Activated naive CD8-positive, alpha-beta T cell (primary cell): ENCODE measurements at regions not wholly inside any gene's neighbourhood (a gene's known extent, or its start where the extent isn't known, plus 50 kb on each side); places are given as distances from the start of the nearest gene placed in this dataset.
"Not testable (repeated sequence)": the region's sequence is repeated elsewhere in the genome, so short reads cannot be mapped to it uniquely, and the experiment has no call there.

Experiments
- H3K27ac Mint-ChIP-seq: one replicate; pipeline ENCODE4 v1.8.0; 2021; ENCODE audit warnings: mixed read lengths
- H3K27me3 Mint-ChIP-seq: one replicate; pipeline ENCODE4 v1.8.0; 2021; ENCODE audit warnings: mixed read lengths
- H3K36me3 Mint-ChIP-seq: one replicate; pipeline ENCODE4 v1.8.0; 2021; ENCODE audit warnings: mixed read lengths
- H3K4me1 Mint-ChIP-seq: one replicate; pipeline ENCODE4 v1.8.0; 2021; ENCODE audit warnings: low read depth, mixed read lengths
- H3K4me3 Mint-ChIP-seq: one replicate; pipeline ENCODE4 v1.8.0; 2021; ENCODE audit warnings: mild to moderate bottlenecking, mixed read lengths
- H3K9me3 Mint-ChIP-seq: one replicate; pipeline ENCODE4 v1.8.0; 2021; ENCODE audit warnings: low read depth, mixed read lengths

- Mint-ChIP-seq H3K4me3 (no peak overlapping the region), H3K27me3 (no peaks in the 10 kb centered on the region), H3K36me3 (no peaks in the 10 kb centered on the region), H3K9me3 (peaks cover 26% of the 10 kb centered on the region), H3K27ac (no peak overlapping the region), H3K4me1 (no peaks in the 10 kb centered on the region)
Observed at GRCh38 chr2:81437456-81438000, 1133.0 kb upstream of the LRRTM1 start.

DNA sequence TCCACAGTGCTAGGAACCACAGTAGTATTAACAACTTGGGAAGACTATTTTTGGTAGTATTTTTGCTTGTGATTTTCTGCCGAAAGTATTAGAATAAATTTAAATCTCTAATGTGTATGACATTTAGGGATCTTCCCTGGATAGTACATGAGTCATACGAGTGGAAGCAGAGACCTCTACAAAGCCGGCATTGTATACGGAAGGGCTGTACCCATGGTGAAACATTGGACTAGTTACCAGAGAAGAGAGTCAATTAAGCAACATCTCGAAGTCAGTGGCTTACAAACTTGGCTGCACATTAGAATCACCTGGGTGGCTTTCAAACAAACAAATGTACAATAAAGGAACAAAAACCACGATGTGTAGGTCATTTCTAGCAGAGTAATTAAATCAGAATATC is 1131.7 kb upstream of the LRRTM1 start:
- no peaks in the 10 kb centered on the region for H3K27me3 Mint-ChIP-seq
- H3K4me1 Mint-ChIP-seq: no peaks in the 10 kb centered on the region
- peaks cover 31% of the 10 kb centered on the region for H3K9me3 Mint-ChIP-seq
- no peak overlapping the region for H3K4me3 Mint-ChIP-seq
- no peak overlapping the region for H3K27ac Mint-ChIP-seq
- H3K36me3 Mint-ChIP-seq: no peaks in the 10 kb centered on the region

- Mint-ChIP-seq H3K4me1 (no peaks in the 10 kb centered on the region), H3K27ac (no peak overlapping the region), H3K27me3 (no peaks in the 10 kb centered on the region), H3K4me3 (no peak overlapping the region), H3K36me3 (no peaks in the 10 kb centered on the region), H3K9me3 (peaks cover 3% of the 10 kb centered on the region)
Observed at GRCh38 chr2:81412681-81413080, 1108.1 kb upstream of the LRRTM1 start.

DNA sequence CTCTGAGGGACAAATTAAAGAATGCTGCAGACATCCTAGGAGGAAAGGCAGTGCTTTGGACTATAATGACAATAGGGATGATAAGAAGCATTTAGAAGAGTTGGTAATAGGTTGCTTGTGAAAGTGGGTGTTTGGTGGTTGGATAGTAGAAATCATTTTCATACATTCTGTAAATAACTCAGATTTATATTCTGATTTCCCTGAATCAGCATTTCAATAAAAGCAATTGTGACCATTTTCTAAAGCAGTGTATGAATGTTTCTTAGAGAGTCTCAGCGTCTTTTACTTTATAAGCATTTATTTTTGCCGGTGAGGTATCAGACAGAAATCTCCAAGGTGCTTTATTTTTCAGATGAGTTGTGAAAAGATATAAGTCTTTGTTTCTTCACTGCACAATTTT is 1099.0 kb upstream of the LRRTM1 start:
- Mint-ChIP-seq H3K9me3 (peaks cover 7% of the 10 kb centered on the region), H3K4me3 (no peak overlapping the region)

GRCh38 chr2:81396417-81397019 is 1092.0 kb upstream of the LRRTM1 start:
- Mint-ChIP-seq H3K27me3 (no peaks in the 10 kb centered on the region), H3K4me1 (no peaks in the 10 kb centered on the region), H3K4me3 (no peak overlapping the region), H3K9me3 (no peaks in the 10 kb centered on the region), H3K36me3 (no peaks in the 10 kb centered on the region), H3K27ac (no peak overlapping the region)

More for the DNA sequence above, 1099.0 kb upstream of the LRRTM1 start:
- no peak overlapping the region for H3K27ac Mint-ChIP-seq
- no peaks in the 10 kb centered on the region for H3K4me1 Mint-ChIP-seq
- no peaks in the 10 kb centered on the region for H3K27me3 Mint-ChIP-seq
- H3K36me3 Mint-ChIP-seq: no peaks in the 10 kb centered on the region

DNA sequence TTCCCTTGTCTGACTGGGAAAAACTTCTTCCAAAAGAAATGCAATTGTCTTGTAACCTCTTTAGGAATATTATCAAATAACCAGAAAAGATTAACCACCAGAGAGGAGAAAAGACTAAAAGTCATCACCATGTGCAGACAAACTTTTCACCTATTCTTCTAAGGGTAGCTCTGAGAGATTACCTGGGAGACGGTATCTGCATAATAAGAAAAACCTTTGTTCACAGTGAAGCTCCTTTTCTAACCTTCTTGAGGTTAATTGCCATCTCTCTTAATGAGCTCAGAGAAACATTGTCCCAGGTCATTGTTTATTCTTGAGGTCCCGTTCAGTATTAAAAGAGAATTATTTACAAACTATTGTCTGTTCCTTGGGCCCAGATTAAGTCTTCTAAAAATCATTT is 1091.2 kb upstream of the LRRTM1 start:
- no peaks in the 10 kb centered on the region for H3K36me3 Mint-ChIP-seq
- H3K27ac Mint-ChIP-seq: no peak overlapping the region
- H3K9me3 Mint-ChIP-seq: no peaks in the 10 kb centered on the region
- H3K27me3 Mint-ChIP-seq: no peaks in the 10 kb centered on the region
- H3K4me1 Mint-ChIP-seq: no peaks in the 10 kb centered on the region
- H3K4me3 Mint-ChIP-seq: no peak overlapping the region

GRCh38 chr2:81389203-81389602 is 1084.7 kb upstream of the LRRTM1 start:
- no peaks in the 10 kb centered on the region for H3K36me3 Mint-ChIP-seq
- H3K27me3 Mint-ChIP-seq: no peaks in the 10 kb centered on the region
- H3K4me3 Mint-ChIP-seq: no peak overlapping the region
- no peak overlapping the region for H3K27ac Mint-ChIP-seq
- H3K4me1 Mint-ChIP-seq: no peaks in the 10 kb centered on the region
- H3K9me3 Mint-ChIP-seq: peaks cover 24% of the 10 kb centered on the region

DNA sequence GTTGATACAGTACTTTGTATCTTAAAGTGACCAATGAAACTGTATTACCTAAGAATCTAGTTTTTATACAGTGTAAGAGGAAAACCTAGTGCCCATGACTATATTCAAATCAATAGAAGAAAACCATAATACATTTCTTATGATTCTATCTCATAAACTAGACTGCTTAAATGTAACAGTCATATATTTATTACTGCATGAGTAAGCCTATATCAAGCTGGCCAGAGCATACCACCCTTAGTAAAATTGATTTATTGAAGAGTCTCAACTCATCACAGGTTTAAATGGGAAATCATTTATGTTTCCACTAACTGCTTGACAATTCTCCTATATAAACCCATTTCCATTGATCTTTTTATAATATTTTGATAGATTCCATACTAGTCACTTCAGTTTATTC is 1059.2 kb upstream of the LRRTM1 start:
- H3K9me3 Mint-ChIP-seq: peaks cover 4% of the 10 kb centered on the region
- H3K27ac Mint-ChIP-seq: no peak overlapping the region
- no peaks in the 10 kb centered on the region for H3K4me1 Mint-ChIP-seq
- H3K36me3 Mint-ChIP-seq: no peaks in the 10 kb centered on the region
- H3K27me3 Mint-ChIP-seq: no peaks in the 10 kb centered on the region
- no peak overlapping the region for H3K4me3 Mint-ChIP-seq

DNA sequence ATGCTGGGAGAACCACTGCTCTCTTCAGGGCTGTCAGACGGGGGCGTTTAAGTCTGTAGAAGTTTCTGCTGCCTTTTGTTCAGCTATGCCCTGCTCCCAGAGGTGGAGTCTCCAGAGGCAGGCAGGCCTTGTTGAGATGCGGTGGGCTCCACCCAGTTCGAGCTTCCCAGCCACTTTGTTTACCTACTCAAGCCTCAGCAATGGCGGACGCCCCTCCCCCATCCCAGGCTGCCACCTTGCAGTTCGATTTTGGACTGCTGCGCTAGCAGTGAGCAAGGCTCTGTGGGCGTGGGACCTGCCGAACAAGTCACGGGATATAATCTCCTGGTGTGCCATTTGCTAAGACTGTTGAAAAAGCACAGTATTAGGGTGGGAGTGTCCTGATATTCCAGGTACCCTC is 1057.9 kb upstream of the LRRTM1 start:
- not testable (repeated sequence) for H3K36me3 Mint-ChIP-seq, H3K9me3 Mint-ChIP-seq, H3K4me3 Mint-ChIP-seq, H3K27ac Mint-ChIP-seq, H3K4me1 Mint-ChIP-seq, H3K27me3 Mint-ChIP-seq

DNA sequence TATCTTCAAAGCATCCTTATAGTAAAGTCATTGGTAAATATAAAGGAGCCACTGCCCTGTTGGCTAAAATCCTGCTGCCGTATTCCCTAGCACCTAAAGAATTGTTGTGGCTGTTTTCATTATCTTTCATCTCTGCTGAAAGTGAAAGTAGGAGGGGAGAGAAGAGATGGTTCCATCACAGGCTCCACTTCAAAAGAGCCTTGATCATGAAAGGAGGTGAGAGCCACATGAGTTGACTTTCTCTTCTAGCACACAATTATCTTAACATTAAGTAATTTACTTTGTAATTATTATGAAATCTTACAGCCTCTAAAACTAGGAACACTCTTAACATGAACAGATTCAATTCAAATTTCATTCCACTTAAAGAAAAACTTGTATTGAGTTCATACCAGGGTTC is 1050.9 kb upstream of the LRRTM1 start:
- peaks cover 14% of the 10 kb centered on the region for H3K9me3 Mint-ChIP-seq

GRCh38 chr2:81334046-81334445 is 1029.5 kb upstream of the LRRTM1 start:
- Mint-ChIP-seq H3K4me3 (no peak overlapping the region), H3K36me3 (no peaks in the 10 kb centered on the region), H3K27me3 (no peaks in the 10 kb centered on the region), H3K4me1 (no peaks in the 10 kb centered on the region), H3K27ac (no peak overlapping the region), H3K9me3 (peaks cover 11% of the 10 kb centered on the region)

More for the DNA sequence above, 1050.9 kb upstream of the LRRTM1 start:
- no peaks in the 10 kb centered on the region for H3K27me3 Mint-ChIP-seq
- no peaks in the 10 kb centered on the region for H3K4me1 Mint-ChIP-seq
- H3K4me3 Mint-ChIP-seq: no peak overlapping the region
- no peak overlapping the region for H3K27ac Mint-ChIP-seq
- no peaks in the 10 kb centered on the region for H3K36me3 Mint-ChIP-seq

- Mint-ChIP-seq H3K36me3 (no peaks in the 10 kb centered on the region), H3K27me3 (no peaks in the 10 kb centered on the region), H3K27ac (no peak overlapping the region), H3K4me1 (no peaks in the 10 kb centered on the region), H3K4me3 (no peak overlapping the region), H3K9me3 (peaks cover 5% of the 10 kb centered on the region)
Observed at GRCh38 chr2:81328968-81329367, 1024.4 kb upstream of the LRRTM1 start.

- Mint-ChIP-seq H3K4me1 (no peaks in the 10 kb centered on the region), H3K9me3 (peaks cover 14% of the 10 kb centered on the region), H3K4me3 (no peak overlapping the region), H3K36me3 (no peaks in the 10 kb centered on the region), H3K27ac (no peak overlapping the region), H3K27me3 (no peaks in the 10 kb centered on the region)
Observed at GRCh38 chr2:81327911-81328310, 1023.4 kb upstream of the LRRTM1 start.

DNA sequence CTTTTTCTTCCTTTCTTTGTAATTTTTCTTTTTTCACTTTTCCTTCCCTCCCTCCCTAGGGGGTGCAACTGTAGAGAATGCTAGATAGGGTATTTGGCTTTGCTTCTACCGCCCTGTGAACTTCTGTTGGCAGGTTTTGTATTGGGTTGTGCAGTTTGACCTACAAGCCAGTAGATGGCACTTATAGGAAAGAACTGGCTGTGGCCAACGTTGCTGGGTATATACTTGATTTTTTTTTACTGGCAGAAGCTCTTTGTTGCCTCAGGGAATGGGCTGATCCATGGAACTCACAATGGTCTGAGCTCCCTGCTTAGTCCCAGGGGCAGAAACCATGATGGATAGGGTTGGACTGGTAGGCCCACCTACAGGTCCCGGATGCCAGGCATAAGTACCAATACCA is 1019.5 kb upstream of the LRRTM1 start:
- no peak overlapping the region for H3K27ac Mint-ChIP-seq
- no peak overlapping the region for H3K4me3 Mint-ChIP-seq
- H3K36me3 Mint-ChIP-seq: no peaks in the 10 kb centered on the region
- peaks cover 19% of the 10 kb centered on the region for H3K9me3 Mint-ChIP-seq
- no peaks in the 10 kb centered on the region for H3K27me3 Mint-ChIP-seq
- H3K4me1 Mint-ChIP-seq: no peaks in the 10 kb centered on the region

DNA sequence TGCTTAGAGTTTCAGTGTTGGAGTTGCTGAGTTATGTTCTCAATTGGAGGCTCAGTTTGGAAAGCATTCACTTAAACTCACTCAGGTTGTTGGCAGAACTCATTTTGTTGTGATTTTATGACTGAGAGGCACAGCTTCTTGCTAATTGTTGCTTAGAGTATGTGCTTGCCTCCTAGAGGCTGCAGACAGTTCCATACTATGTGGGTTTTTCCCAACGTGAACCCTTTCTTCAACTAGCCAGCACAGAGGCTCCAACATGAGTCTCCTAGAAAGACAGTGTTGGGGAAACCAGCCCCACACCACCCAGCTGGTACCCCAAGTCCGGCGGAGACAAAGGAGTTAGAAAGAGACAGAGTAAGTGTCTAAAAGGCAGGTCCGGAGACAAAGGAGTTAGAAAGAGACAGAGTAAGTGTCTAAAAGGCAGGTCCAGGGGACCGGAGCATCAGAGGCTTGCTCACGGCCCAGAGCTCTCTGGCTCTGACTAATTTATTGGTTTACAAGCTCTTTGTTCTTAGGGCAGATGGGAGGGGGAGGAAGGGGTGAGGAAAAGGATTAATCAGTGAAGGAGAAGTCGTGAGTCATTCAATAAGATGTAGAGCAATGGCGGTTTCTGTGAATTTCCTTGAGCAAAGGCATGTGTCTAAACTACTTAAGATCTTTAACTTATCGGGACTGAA is 999.7 kb upstream of the LRRTM1 start:
- no peaks in the 10 kb centered on the region for H3K36me3 Mint-ChIP-seq
- no peak overlapping the region for H3K27ac Mint-ChIP-seq
- no peak overlapping the region for H3K4me3 Mint-ChIP-seq
- H3K27me3 Mint-ChIP-seq: no peaks in the 10 kb centered on the region
- peaks cover 10% of the 10 kb centered on the region for H3K9me3 Mint-ChIP-seq
- no peaks in the 10 kb centered on the region for H3K4me1 Mint-ChIP-seq

- no peaks in the 10 kb centered on the region for H3K36me3 Mint-ChIP-seq
- H3K4me1 Mint-ChIP-seq: no peaks in the 10 kb centered on the region
- H3K27ac Mint-ChIP-seq: no peak overlapping the region
- H3K27me3 Mint-ChIP-seq: no peaks in the 10 kb centered on the region
- peaks cover 10% of the 10 kb centered on the region for H3K9me3 Mint-ChIP-seq
- H3K4me3 Mint-ChIP-seq: no peak overlapping the region
Observed at GRCh38 chr2:81303321-81303720, 998.8 kb upstream of the LRRTM1 start.
